ENCODE measurements at regions not wholly inside any gene's neighbourhood (a gene's known extent, or its start where the extent isn't known, plus 50 kb on each side); places are given as distances from the start of the nearest gene placed in this dataset.

DNA sequence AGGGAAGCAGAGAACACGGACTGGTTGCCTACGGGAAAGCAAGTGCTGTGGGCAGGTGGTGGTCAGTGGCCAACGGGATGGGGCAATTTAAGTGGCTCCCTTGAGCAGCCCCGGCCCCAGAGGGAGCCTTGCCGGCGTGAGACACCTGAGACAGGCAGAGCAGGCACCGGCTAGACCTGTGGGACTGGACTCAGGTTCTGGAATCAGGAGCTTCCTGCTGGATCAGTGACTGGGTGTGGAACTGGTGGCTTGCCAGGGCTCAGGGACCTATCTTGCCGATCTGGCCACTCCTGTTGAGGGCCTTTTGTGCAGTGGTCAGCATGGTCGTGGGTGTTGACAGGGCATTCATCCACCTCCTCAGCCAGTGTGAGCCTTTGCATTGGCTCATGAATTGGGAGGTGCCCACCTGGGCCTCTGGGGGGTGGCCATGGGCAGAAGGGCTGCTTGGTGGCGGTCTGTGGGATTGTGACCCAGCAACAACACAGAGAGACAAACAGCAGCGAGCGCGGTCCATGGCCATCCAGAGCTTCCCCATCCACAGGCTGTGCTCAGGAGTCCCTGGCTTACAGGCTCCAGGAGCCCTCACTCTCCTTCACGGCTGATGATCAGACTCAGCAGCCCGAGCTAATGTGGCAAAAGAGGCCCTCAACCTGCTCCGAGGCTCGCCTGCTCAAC is 85.4 kb upstream of the ZNF516 start (continued):
- TF ChIP-seq, protein P1, sequence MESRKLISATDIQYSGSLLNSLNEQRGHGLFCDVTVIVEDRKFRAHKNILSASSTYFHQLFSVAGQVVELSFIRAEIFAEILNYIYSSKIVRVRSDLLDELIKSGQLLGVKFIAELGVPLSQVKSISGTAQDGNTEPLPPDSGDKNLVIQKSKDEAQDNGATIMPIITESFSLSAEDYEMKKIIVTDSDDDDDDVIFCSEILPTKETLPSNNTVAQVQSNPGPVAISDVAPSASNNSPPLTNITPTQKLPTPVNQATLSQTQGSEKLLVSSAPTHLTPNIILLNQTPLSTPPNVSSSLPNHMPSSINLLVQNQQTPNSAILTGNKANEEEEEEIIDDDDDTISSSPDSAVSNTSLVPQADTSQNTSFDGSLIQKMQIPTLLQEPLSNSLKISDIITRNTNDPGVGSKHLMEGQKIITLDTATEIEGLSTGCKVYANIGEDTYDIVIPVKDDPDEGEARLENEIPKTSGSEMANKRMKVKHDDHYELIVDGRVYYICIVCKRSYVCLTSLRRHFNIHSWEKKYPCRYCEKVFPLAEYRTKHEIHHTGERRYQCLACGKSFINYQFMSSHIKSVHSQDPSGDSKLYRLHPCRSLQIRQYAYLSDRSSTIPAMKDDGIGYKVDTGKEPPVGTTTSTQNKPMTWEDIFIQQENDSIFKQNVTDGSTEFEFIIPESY (IDR thresholded peaks at IDR 0.05; ENCODE audit: extremely low read depth, insufficient replicate concordance, low read length): no peak
- TF ChIP-seq TCF7L2 (IDR thresholded peaks at IDR 0.05; ENCODE audit: borderline replicate concordance, extremely low read depth, insufficient read depth, insufficient read length) (no peak), SP1 (IDR thresholded peaks at IDR 0.05; ENCODE audit: low read depth) (no peak), RAD21 (IDR thresholded peaks at IDR 0.05; ENCODE audit: low read depth) (no peak), CEBPB (IDR thresholded peaks at IDR 0.05; ENCODE audit: low read depth) (no peak), EZH2 (IDR thresholded peaks at IDR 0.05) (no peak), POLR2AphosphoS5 (IDR thresholded peaks at IDR 0.05; ENCODE audit: low read depth, low read length) (no peak), JUND (IDR thresholded peaks at IDR 0.05) (no peak), ZFX (IDR thresholded peaks at IDR 0.05) (no peak), ZNF274 (IDR thresholded peaks at IDR 0.05; ENCODE audit: low read depth, low read length) (no peak)
- TF ChIP-seq, protein P2, sequence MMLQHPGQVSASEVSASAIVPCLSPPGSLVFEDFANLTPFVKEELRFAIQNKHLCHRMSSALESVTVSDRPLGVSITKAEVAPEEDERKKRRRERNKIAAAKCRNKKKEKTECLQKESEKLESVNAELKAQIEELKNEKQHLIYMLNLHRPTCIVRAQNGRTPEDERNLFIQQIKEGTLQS (IDR thresholded peaks at IDR 0.05): no peak

DNA sequence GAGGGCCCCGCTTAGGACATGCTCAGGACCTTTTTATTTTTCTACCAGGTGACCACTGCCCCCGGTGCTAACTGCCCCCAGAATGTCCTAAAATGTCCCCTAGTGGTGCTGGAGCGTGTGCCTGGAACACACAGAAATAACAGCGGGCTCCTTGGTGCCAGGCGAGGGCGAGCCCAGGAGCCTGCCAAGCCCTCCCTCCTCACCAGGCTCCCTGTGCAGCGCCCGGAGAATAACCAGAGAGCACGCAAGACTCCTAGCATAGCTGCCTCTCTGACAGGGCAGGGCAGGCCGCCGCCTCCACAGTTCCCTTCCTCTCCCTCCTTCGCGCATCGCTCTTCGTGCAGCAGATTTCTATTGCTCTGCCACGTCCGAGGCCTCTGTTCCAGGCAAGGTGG is 84.3 kb upstream of the ZNF516 start:
- Histone ChIP-seq H3K9ac (ENCODE audit: low read length) (no peak overlapping the region), H3K27me3 (ENCODE audit: insufficient read depth, low read length) (peaks cover 32% of the 10 kb centered on the region), H3K27ac (ENCODE audit: low read depth, low read length) (no peak overlapping the region), H3K4me1 (ENCODE audit: control insufficient read depth in 1 of 2, insufficient read depth in 2 of 2, low read length in 2 of 2) (no peaks in the 10 kb centered on the region), H3K9me3 (ENCODE audit: control insufficient read depth in 1 of 2, insufficient read depth in 1 of 2, low read depth in 1 of 2, low read length in 2 of 2) (no peaks in the 10 kb centered on the region), H3K79me2 (ENCODE audit: insufficient read depth, low read length) (no peaks in the 10 kb centered on the region), H4K20me1 (ENCODE audit: insufficient read depth) (no peaks in the 10 kb centered on the region), H3K4me3 (replicated peaks in 1 of 2; ENCODE audit: low read depth in 1 of 2, low read length in 2 of 2) (no peak overlapping the region), H3K9me2 (ENCODE audit: insufficient read depth) (no peaks in the 10 kb centered on the region), H3K4me2 (ENCODE audit: low read length) (no peak overlapping the region), H2AFZ (ENCODE audit: low read depth, low read length, poor library complexity, severe bottlenecking) (no peak overlapping the region), H3K36me3 (ENCODE audit: control insufficient read depth in 1 of 2, insufficient read depth in 2 of 2, low read length in 2 of 2) (no peaks in the 10 kb centered on the region)
- CTCF ChIA-PET: no interaction called here
- ATAC-seq: no peak
- TF ChIP-seq SIN3A (IDR thresholded peaks at IDR 0.05; ENCODE audit: low read depth) (no peak), POLR2AphosphoS5 (IDR thresholded peaks at IDR 0.05; ENCODE audit: low read depth, low read length) (no peak), EZH2 (IDR thresholded peaks at IDR 0.05) (no peak), SP1 (IDR thresholded peaks at IDR 0.05; ENCODE audit: low read depth) (no peak), SRF (IDR thresholded peaks at IDR 0.05; ENCODE audit: low read depth) (no peak), CEBPB (IDR thresholded peaks at IDR 0.05; ENCODE audit: low read depth) (no peak), EGR1 (IDR thresholded peaks at IDR 0.05; ENCODE audit: low read depth) (no peak), POLR2A (IDR thresholded peaks at IDR 0.05; ENCODE audit: borderline replicate concordance, extremely low read depth, insufficient read depth, insufficient read length) (no peak), JUND (IDR thresholded peaks at IDR 0.05) (no peak), ZFX (IDR thresholded peaks at IDR 0.05) (no peak)
- TF ChIP-seq, protein P2 (IDR thresholded peaks at IDR 0.05): no peak
- TF ChIP-seq, protein P3, sequence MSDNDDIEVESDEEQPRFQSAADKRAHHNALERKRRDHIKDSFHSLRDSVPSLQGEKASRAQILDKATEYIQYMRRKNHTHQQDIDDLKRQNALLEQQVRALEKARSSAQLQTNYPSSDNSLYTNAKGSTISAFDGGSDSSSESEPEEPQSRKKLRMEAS (IDR thresholded peaks at IDR 0.05): no peak
- RAD21 ChIA-PET (ENCODE audit: low non-redundant PET in 1 of 2, low total read pairs in 2 of 2, uncharacterized antibody in 2 of 2, unreplicated experiment in 2 of 2): no interaction called here
- no TSS peak for BruUV-seq (replicated peaks)
- intact Hi-C loops (cut with micrococcal nuclease): no loop called here
- POLR2A ChIA-PET: no interaction called here
- no peak for DNase-seq (ENCODE audit: low read depth, low spot score)

All from HCT116 (cell line).